Mesothelial cell of epicardium (in vitro differentiated cells): ENCODE measurements at regions not wholly inside any gene's neighbourhood (a gene's known extent, or its start where the extent isn't known, plus 50 kb on each side); places are given as distances from the start of the nearest gene placed in this dataset.

Experiments used
- DNase-seq, 2 experiments: peaks; one replicate each; pipeline ENCODE4 v3.0.0; 2021; ENCODE audit warnings: low spot score in 2 of 2; ENCODE audit not compliant: unreplicated experiment in 2 of 2
- H3K27ac Mint-ChIP-seq: 2 replicates; pipeline ENCODE4 v1.8.0; 2021; ENCODE audit warnings: mixed read lengths
- H3K27me3 Mint-ChIP-seq: 2 replicates; pipeline ENCODE4 v1.8.0; 2021; ENCODE audit warnings: low read depth, mixed read lengths
- H3K36me3 Mint-ChIP-seq: 2 replicates; pipeline ENCODE4 v1.8.0; 2021; ENCODE audit warnings: mixed read lengths
- H3K4me1 Mint-ChIP-seq: 2 replicates; pipeline ENCODE4 v1.8.0; 2021; ENCODE audit warnings: mixed read lengths
- H3K4me3 Mint-ChIP-seq: 2 replicates; pipeline ENCODE4 v1.8.0; 2021; ENCODE audit warnings: mild to moderate bottlenecking, moderate library complexity, mixed read lengths
- H3K9me3 Mint-ChIP-seq: 2 replicates; pipeline ENCODE4 v1.8.0; 2021; ENCODE audit warnings: mixed read lengths
- CTCF ChIP-seq: fragments of 200-600 bp; sonication (generic); IDR thresholded peaks from one replicate; pipeline ENCODE4 v1.5.0; 2021; ENCODE audit warnings: antibody characterized with exemption; ENCODE audit not compliant: unreplicated experiment

DNA sequence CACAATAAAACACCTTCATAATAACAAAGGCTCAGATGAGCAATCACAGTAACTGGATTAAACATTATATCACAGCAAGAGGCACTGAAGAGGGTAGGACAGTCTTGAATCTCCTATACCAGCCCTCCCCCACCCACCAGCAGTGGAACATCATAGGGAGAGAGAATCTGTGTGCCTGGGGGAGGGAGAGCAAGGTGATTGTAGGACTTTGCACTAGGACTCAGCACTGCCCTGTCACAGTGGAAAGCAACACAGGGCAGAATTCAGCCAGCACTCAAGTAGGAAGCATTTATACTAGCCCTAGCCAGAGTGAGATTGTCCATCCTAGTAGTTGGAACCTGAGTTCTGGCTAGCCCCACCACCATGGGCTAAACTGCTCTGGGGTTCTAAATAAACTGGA lies 400.2 kb downstream of the HAO1 start:
- no peaks in the 10 kb centered on the region for H3K27me3 Mint-ChIP-seq
- TF ChIP-seq CTCF = no peak
- no peaks in the 10 kb centered on the region for H3K4me1 Mint-ChIP-seq
- H3K9me3 Mint-ChIP-seq = peaks cover 10% of the 10 kb centered on the region
- no peak for DNase-seq
- no peaks in the 10 kb centered on the region for H3K36me3 Mint-ChIP-seq
- no peak overlapping the region for H3K4me3 Mint-ChIP-seq
- H3K27ac Mint-ChIP-seq = no peak overlapping the region

- H3K4me1 Mint-ChIP-seq = no peaks in the 10 kb centered on the region
- H3K4me3 Mint-ChIP-seq = no peak overlapping the region
- H3K27me3 Mint-ChIP-seq = no peaks in the 10 kb centered on the region
- TF ChIP-seq CTCF = no peak
- H3K36me3 Mint-ChIP-seq = no peaks in the 10 kb centered on the region
- H3K27ac Mint-ChIP-seq = no peak overlapping the region
- DNase-seq = no peak
- H3K9me3 Mint-ChIP-seq = peaks cover 13% of the 10 kb centered on the region
These were observed 399.3 kb downstream of the HAO1 start for GRCh38 chr20:7540923-7541322.

DNA sequence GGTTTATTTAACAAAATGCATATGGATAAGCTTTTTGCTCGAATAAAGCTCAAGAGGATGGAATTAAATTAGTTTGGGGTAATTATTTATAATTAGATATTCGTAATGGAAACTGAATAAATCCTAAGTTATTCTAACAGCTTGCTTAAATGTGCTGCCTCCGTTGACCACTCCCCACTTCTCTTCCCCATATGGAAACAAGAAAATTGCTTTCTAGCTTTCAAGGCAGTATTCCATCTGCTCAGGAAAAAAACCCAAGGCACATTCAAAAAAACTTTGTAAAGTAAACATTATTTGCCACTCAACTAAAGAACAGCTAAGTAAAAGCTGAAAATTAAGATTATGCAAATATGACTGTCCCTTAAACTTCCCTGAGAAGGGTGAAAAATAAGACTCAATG lies 369.2 kb downstream of the HAO1 start:
- peaks cover 6% of the 10 kb centered on the region for H3K4me1 Mint-ChIP-seq
- H3K4me3 Mint-ChIP-seq = no peak overlapping the region
- no peak for TF ChIP-seq CTCF
- no peaks in the 10 kb centered on the region for H3K36me3 Mint-ChIP-seq
- H3K27me3 Mint-ChIP-seq = no peaks in the 10 kb centered on the region
- no peak overlapping the region for H3K27ac Mint-ChIP-seq
- peaks cover 5% of the 10 kb centered on the region for H3K9me3 Mint-ChIP-seq
- no peak for DNase-seq

DNA sequence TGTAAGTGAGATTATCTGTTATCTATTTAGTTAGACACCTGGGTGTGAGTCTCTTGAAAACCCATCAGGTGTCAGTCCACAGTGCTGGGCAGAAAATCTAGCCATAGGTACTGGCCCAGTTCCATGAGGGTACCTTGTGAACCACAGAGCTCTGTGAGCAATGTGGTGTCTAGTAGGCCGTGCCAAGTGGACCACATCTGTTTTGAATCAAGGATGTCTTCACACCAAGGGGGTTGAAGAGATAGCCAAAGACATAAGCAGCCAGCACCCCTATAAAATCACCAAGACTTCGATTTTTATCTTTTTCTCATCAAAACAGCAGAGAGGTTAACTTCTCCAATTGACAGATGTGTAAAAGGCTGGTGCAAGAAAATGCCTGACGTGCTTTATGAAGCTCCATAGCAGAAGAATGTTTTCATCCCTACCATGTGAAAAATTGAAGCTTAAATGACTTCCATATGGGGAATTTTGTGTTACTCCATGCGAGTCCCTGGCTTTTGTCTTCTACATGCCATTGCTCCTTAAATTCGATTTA lies 368.7 kb downstream of the HAO1 start:
- Mint-ChIP-seq H3K27me3 (no peaks in the 10 kb centered on the region), H3K4me3 (no peak overlapping the region), H3K27ac (no peak overlapping the region), H3K9me3 (peaks cover 8% of the 10 kb centered on the region), H3K4me1 (peaks cover 6% of the 10 kb centered on the region), H3K36me3 (no peaks in the 10 kb centered on the region)
- no peak for TF ChIP-seq CTCF
- no peak for DNase-seq

GRCh38 chr20:7579888-7580287 lies 360.4 kb downstream of the HAO1 start:
- Mint-ChIP-seq H3K36me3 (no peaks in the 10 kb centered on the region), H3K27me3 (no peaks in the 10 kb centered on the region), H3K4me3 (no peak overlapping the region), H3K4me1 (no peaks in the 10 kb centered on the region), H3K9me3 (peaks cover 8% of the 10 kb centered on the region), H3K27ac (no peak overlapping the region)
- TF ChIP-seq CTCF = no peak
- no peak for DNase-seq

DNA sequence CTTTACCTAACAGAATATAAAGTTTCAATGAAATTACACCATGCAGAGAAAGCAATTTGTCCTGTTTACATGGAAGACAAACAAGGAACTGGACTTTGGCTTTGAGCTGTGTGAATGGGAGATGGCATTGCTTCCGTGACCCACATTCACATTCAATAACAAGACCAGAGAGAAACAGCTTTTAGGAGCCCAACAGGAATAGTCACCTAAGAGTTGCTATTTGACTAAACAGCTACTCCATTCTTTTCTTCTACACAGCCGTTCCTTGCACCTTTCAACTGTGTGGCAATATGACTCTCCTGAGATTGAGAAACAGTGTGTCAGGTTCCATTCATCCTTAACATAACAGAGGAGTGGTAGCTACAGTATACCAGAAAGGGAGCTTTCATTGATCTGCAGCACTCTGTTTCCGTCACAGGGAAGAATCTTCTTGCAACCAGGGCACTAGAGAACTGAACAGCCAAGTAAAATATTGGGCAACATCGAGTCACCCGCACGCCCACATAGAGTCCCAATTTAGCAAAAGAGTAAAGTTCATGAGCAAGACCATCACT lies 355.1 kb downstream of the HAO1 start:
- no peaks in the 10 kb centered on the region for H3K36me3 Mint-ChIP-seq

More for the DNA sequence above, 355.1 kb downstream of the HAO1 start:
- Mint-ChIP-seq H3K4me3 (no peak overlapping the region), H3K9me3 (no peaks in the 10 kb centered on the region), H3K27ac (no peak overlapping the region), H3K4me1 (no peaks in the 10 kb centered on the region), H3K27me3 (no peaks in the 10 kb centered on the region)
- DNase-seq = no peak
- TF ChIP-seq CTCF = no peak
